ENCODE measurements at regions not wholly inside any gene's neighbourhood (a gene's known extent, or its start where the extent isn't known, plus 50 kb on each side); places are given as distances from the start of the nearest gene placed in this dataset.

- Histone ChIP-seq H3K36me3 (no peaks in the 10 kb centered on the region), H3K4me1 (no peaks in the 10 kb centered on the region), H3K9me3 (no peaks in the 10 kb centered on the region), H3K27ac (no peak overlapping the region), H3K27me3 (no peaks in the 10 kb centered on the region), H3K4me3 (no peak overlapping the region)
- no peak for DNase-seq
- whole genome bisulfite sequencing, 2 donors: 68 to 83% methylated on average over 2 of the region's 2 CpGs
- TF ChIP-seq, protein P1, sequence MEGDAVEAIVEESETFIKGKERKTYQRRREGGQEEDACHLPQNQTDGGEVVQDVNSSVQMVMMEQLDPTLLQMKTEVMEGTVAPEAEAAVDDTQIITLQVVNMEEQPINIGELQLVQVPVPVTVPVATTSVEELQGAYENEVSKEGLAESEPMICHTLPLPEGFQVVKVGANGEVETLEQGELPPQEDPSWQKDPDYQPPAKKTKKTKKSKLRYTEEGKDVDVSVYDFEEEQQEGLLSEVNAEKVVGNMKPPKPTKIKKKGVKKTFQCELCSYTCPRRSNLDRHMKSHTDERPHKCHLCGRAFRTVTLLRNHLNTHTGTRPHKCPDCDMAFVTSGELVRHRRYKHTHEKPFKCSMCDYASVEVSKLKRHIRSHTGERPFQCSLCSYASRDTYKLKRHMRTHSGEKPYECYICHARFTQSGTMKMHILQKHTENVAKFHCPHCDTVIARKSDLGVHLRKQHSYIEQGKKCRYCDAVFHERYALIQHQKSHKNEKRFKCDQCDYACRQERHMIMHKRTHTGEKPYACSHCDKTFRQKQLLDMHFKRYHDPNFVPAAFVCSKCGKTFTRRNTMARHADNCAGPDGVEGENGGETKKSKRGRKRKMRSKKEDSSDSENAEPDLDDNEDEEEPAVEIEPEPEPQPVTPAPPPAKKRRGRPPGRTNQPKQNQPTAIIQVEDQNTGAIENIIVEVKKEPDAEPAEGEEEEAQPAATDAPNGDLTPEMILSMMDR (IDR thresholded peaks at IDR 0.05): no peak
- no peak for TF ChIP-seq EP300 (IDR thresholded peaks at IDR 0.05)
- ATAC-seq (ENCODE audit: low FRiP score in 2 of 2): no peak
Measured at GRCh38 chr16:26301516-26301915, 609.8 kb downstream of the HS3ST4 start.

GRCh38 chr16:26316683-26317464 lies 625.1 kb downstream of the HS3ST4 start:
- Histone ChIP-seq H3K4me3 (no peak overlapping the region), H3K4me1 (no peaks in the 10 kb centered on the region), H3K9me3 (no peaks in the 10 kb centered on the region), H3K27me3 (no peaks in the 10 kb centered on the region), H3K27ac (no peak overlapping the region), H3K36me3 (no peaks in the 10 kb centered on the region)
- no peak for DNase-seq
- TF ChIP-seq, protein P1 (IDR thresholded peaks at IDR 0.05): no peak
- TF ChIP-seq EP300 (IDR thresholded peaks at IDR 0.05) (no peak), POLR2A (IDR thresholded peaks at IDR 0.05) (no peak), POLR2AphosphoS5 (IDR thresholded peaks at IDR 0.05) (no peak)
- WGBS, 2 donors: 67 to 73% methylated on average over 11 to 12 of the region's 12 CpGs
- ATAC-seq (ENCODE audit: low FRiP score in 2 of 2): no peak

- TF ChIP-seq POLR2AphosphoS5 (IDR thresholded peaks at IDR 0.05) (no peak), EP300 (IDR thresholded peaks at IDR 0.05) (no peak), POLR2A (IDR thresholded peaks at IDR 0.05) (no peak)
- TF ChIP-seq, protein P1 (IDR thresholded peaks at IDR 0.05): no peak
- Histone ChIP-seq H3K4me3 (no peak overlapping the region), H3K27ac (no peak overlapping the region), H3K4me1 (no peaks in the 10 kb centered on the region), H3K27me3 (no peaks in the 10 kb centered on the region), H3K9me3 (no peaks in the 10 kb centered on the region), H3K36me3 (no peaks in the 10 kb centered on the region)
- ATAC-seq (ENCODE audit: low FRiP score in 2 of 2) (no peak), DNase-seq (no peak)
Measured at GRCh38 chr16:26317885-26318284, 626.1 kb downstream of the HS3ST4 start.

DNA sequence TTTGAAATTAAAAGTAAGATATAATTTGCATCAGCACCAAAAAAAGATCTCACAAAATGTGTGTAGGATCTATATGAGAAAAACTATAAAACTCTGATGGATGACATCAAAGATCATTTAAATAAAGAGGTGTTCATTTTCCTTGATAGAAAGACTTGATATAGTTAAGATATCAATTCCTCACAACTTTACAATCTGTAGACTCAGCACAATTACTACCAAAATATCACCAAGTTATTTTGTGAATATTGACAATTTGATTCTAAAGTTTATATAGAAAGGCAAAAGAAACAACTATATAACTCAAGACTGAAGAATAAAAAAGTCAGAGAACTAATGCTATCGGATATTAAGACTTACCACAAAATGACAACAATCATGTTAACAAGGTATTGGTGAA lies 638.9 kb downstream of the HS3ST4 start:
- no peak for ATAC-seq (ENCODE audit: low FRiP score in 2 of 2)

More for the DNA sequence above, 638.9 kb downstream of the HS3ST4 start:
- WGBS, 2 donors: 88 to 100% methylated on average over 1 of the region's 1 CpG
- no peak overlapping the region for H3K27ac ChIP-seq
- no peaks in the 10 kb centered on the region for H3K27me3 ChIP-seq
- peaks cover 0 to 4% (median 0%) of the 10 kb centered on the region in 4 donors for H3K9me3 ChIP-seq
- DNase-seq: no peak
- H3K36me3 ChIP-seq: no peaks in the 10 kb centered on the region
- TF ChIP-seq POLR2A (IDR thresholded peaks at IDR 0.05) (no peak), POLR2AphosphoS5 (IDR thresholded peaks at IDR 0.05) (no peak), EP300 (IDR thresholded peaks at IDR 0.05) (no peak)
- TF ChIP-seq, protein P1 (IDR thresholded peaks at IDR 0.05): no peak
- H3K4me3 ChIP-seq: no peak overlapping the region
- H3K4me1 ChIP-seq: no peaks in the 10 kb centered on the region

Data from upper lobe of left lung (tissue), 6 donors.